SK-N-SH (cell line): ENCODE measurements at regions not wholly inside any gene's neighbourhood (a gene's known extent, or its start where the extent isn't known, plus 50 kb on each side); places are given as distances from the start of the nearest gene placed in this dataset.

Experiments used
- CTCF ChIP-seq: fragments of 200-600 bp; sonication (generic); IDR thresholded peaks from 2 replicates; pipeline ENCODE4 v1.6.1; 2017; ENCODE audit warnings: antibody characterized with exemption, mild to moderate bottlenecking, moderate library complexity
- ELF1 ChIP-seq: IDR thresholded peaks from 2 replicates; pipeline ENCODE4 v1.4.0; 2012
- EP300 ChIP-seq, 2 experiments: IDR thresholded peaks; 2 replicates each; pipeline versions ENCODE4 v1.4.0 to v1.6.1; 2012; ENCODE audit warnings: borderline replicate concordance in 1 of 2, low read depth in 1 of 2, low read length in 1 of 2
- JUND ChIP-seq: IDR thresholded peaks from 2 replicates; pipeline ENCODE4 v1.4.0; 2012
- POLR2AphosphoS5 ChIP-seq: IDR thresholded peaks from 2 replicates; pipeline ENCODE4 v1.6.1; 2012; ENCODE audit warnings: low read depth, low read length
- RAD21 ChIP-seq: IDR thresholded peaks from 2 replicates; pipeline ENCODE4 v1.6.1; 2012; ENCODE audit warnings: mild to moderate bottlenecking, low read length
- SIN3A ChIP-seq: IDR thresholded peaks from 2 replicates; pipeline ENCODE4 v1.6.1; 2012; ENCODE audit warnings: low read depth, mild to moderate bottlenecking, low read length, moderate library complexity, borderline replicate concordance
- TAF1 ChIP-seq: IDR thresholded peaks from 2 replicates; pipeline ENCODE4 v1.6.1; 2012; ENCODE audit warnings: low read depth, mild to moderate bottlenecking, low read length, moderate library complexity, borderline replicate concordance
- TF ChIP-seq, protein P1 (sequence below): IDR thresholded peaks from 2 replicates; pipeline ENCODE4 v1.4.0; 2012; ENCODE audit warnings: low read depth
- TF ChIP-seq, protein P2 (sequence below): IDR thresholded peaks from 2 replicates; pipeline ENCODE4 v1.4.0; 2012; ENCODE audit warnings: low read depth, borderline replicate concordance

GRCh38 chr15:79376383-79376782, 55.8 kb upstream of the MINAR1 start:
- TF ChIP-seq SIN3A (no peak), JUND (no peak), TAF1 (no peak), CTCF (no peak), ELF1 (no peak), RAD21 (no peak), EP300 (IDR thresholded peaks at IDR 0.05; ENCODE audit: borderline replicate concordance in 1 of 2, low read depth in 1 of 2, low read length in 1 of 2) (no peak), POLR2AphosphoS5 (no peak)
- TF ChIP-seq, protein P1, sequence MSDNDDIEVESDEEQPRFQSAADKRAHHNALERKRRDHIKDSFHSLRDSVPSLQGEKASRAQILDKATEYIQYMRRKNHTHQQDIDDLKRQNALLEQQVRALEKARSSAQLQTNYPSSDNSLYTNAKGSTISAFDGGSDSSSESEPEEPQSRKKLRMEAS, result no peak
- TF ChIP-seq, protein P2, sequence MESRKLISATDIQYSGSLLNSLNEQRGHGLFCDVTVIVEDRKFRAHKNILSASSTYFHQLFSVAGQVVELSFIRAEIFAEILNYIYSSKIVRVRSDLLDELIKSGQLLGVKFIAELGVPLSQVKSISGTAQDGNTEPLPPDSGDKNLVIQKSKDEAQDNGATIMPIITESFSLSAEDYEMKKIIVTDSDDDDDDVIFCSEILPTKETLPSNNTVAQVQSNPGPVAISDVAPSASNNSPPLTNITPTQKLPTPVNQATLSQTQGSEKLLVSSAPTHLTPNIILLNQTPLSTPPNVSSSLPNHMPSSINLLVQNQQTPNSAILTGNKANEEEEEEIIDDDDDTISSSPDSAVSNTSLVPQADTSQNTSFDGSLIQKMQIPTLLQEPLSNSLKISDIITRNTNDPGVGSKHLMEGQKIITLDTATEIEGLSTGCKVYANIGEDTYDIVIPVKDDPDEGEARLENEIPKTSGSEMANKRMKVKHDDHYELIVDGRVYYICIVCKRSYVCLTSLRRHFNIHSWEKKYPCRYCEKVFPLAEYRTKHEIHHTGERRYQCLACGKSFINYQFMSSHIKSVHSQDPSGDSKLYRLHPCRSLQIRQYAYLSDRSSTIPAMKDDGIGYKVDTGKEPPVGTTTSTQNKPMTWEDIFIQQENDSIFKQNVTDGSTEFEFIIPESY, result no peak
